Loucy (cell line): ENCODE measurements at regions not wholly inside any gene's neighbourhood (a gene's known extent, or its start where the extent isn't known, plus 50 kb on each side); places are given as distances from the start of the nearest gene placed in this dataset.

ENCODE experiments used
- H2AFZ ChIP-seq: fragments of 200-600 bp; sonication (generic); 2 replicates; pipeline ENCODE4 v1.6.0; 2016; ENCODE audit warnings: antibody characterized with exemption, mild to moderate bottlenecking, low read length, moderate library complexity
- H3F3A ChIP-seq: fragments of 200-600 bp; 2 replicates; pipeline ENCODE4 v1.6.0; 2016; ENCODE audit warnings: antibody characterized with exemption, low read depth, mild to moderate bottlenecking
- H3K27me3 ChIP-seq: fragments of 200-600 bp; sonication (generic); 2 replicates; pipeline ENCODE4 v1.6.1; 2014; ENCODE audit warnings: low read length, mild to moderate bottlenecking; ENCODE audit not compliant: insufficient read depth, poor library complexity, severe bottlenecking
- H3K36me3 ChIP-seq: fragments of 200-600 bp; sonication (generic); 2 replicates; pipeline ENCODE4 v1.6.1; 2016; ENCODE audit warnings: low read length; ENCODE audit not compliant: insufficient read depth
- H3K4me1 ChIP-seq: fragments of 200-600 bp; sonication (generic); 2 replicates; pipeline ENCODE4 v1.5.1; 2014; ENCODE audit warnings: low read length, mild to moderate bottlenecking; ENCODE audit not compliant: insufficient read depth, poor library complexity, severe bottlenecking
- H3K4me2 ChIP-seq: fragments of 200-600 bp; sonication (generic); 2 replicates; pipeline ENCODE4 v1.6.0; 2014; ENCODE audit warnings: antibody characterized with exemption, low read length, low read depth, mild to moderate bottlenecking; ENCODE audit not compliant: poor library complexity, severe bottlenecking
- H3K4me3 ChIP-seq: fragments of 200-600 bp; sonication (generic); 2 replicates; pipeline ENCODE4 v1.5.1; 2014; ENCODE audit warnings: low read length, mild to moderate bottlenecking, mixed read lengths; ENCODE audit not compliant: poor library complexity, severe bottlenecking
- H3K79me2 ChIP-seq: fragments of 200-600 bp; sonication (generic); 2 replicates; pipeline ENCODE4 v1.6.1; 2014; ENCODE audit warnings: low read length; ENCODE audit not compliant: insufficient read depth
- H3K9ac ChIP-seq: fragments of 200-600 bp; sonication (generic); 2 replicates; pipeline ENCODE4 v1.6.0; 2014; ENCODE audit warnings: mild to moderate bottlenecking, low read depth, low read length, moderate library complexity; ENCODE audit not compliant: poor library complexity, severe bottlenecking
- H3K9me2 ChIP-seq: fragments of 200-600 bp; sonication (generic); replicated peaks from 2 replicates; pipeline ENCODE4 v1.6.1; 2016; ENCODE audit warnings: low read depth, low read length, mixed read lengths
- H3K9me3 ChIP-seq: fragments of 200-600 bp; sonication (generic); 2 replicates; pipeline ENCODE4 v1.6.1; 2014; ENCODE audit warnings: mild to moderate bottlenecking, antibody characterized with exemption, low read length, low read depth; ENCODE audit not compliant: insufficient read depth
- H4K20me1 ChIP-seq: fragments of 200-600 bp; sonication (generic); 2 replicates; pipeline ENCODE4 v1.6.0; 2014; ENCODE audit warnings: antibody characterized with exemption, low read length, mild to moderate bottlenecking; ENCODE audit not compliant: insufficient read depth, poor library complexity, severe bottlenecking
- CTCF ChIP-seq: fragments of 200-600 bp; sonication (generic); conservative IDR thresholded peaks from 2 replicates; pipeline ENCODE4 v1.5.1; 2014; ENCODE audit warnings: mild to moderate bottlenecking, antibody characterized with exemption, low read length
- EZH2phosphoT487 ChIP-seq: fragments of 200-600 bp; IDR thresholded peaks from 2 replicates; pipeline ENCODE4 v1.6.1; 2018; ENCODE audit warnings: antibody characterized with exemption, mild to moderate bottlenecking, moderate library complexity, borderline replicate concordance

- H3K9me2 ChIP-seq = no peaks in the 10 kb centered on the region
- no peaks in the 10 kb centered on the region for H4K20me1 ChIP-seq
- H3K9me3 ChIP-seq = no peaks in the 10 kb centered on the region
- H3K9ac ChIP-seq = no peak overlapping the region
- no peaks in the 10 kb centered on the region for H3K4me1 ChIP-seq
- H3K36me3 ChIP-seq = no peaks in the 10 kb centered on the region
- H2AFZ ChIP-seq = no peak overlapping the region
- H3K4me2 ChIP-seq = no peak overlapping the region
- H3K4me3 ChIP-seq = no peak overlapping the region
- H3K27me3 ChIP-seq = no peaks in the 10 kb centered on the region
- TF ChIP-seq EZH2phosphoT487 (no peak), CTCF (no peak)
- no peaks in the 10 kb centered on the region for H3K79me2 ChIP-seq
- no peaks in the 10 kb centered on the region for H3F3A ChIP-seq
Measured at GRCh38 chr2:23268467-23269263, 116.3 kb upstream of the KLHL29 start.

GRCh38 chr2:23269747-23270146 lies 115.2 kb upstream of the KLHL29 start:
- TF ChIP-seq EZH2phosphoT487 (no peak), CTCF (no peak)
- no peaks in the 10 kb centered on the region for H3K27me3 ChIP-seq
- no peak overlapping the region for H3K9ac ChIP-seq
- H3K36me3 ChIP-seq = no peaks in the 10 kb centered on the region
- H3K4me1 ChIP-seq = no peaks in the 10 kb centered on the region
- H3K9me3 ChIP-seq = no peaks in the 10 kb centered on the region
- no peaks in the 10 kb centered on the region for H3F3A ChIP-seq
- H3K4me2 ChIP-seq = no peak overlapping the region
- no peaks in the 10 kb centered on the region for H3K79me2 ChIP-seq
- H3K9me2 ChIP-seq = no peaks in the 10 kb centered on the region
- no peaks in the 10 kb centered on the region for H4K20me1 ChIP-seq
- no peak overlapping the region for H2AFZ ChIP-seq
- no peak overlapping the region for H3K4me3 ChIP-seq

- TF ChIP-seq CTCF (no peak), EZH2phosphoT487 (no peak)
- Histone ChIP-seq H3F3A (no peaks in the 10 kb centered on the region), H3K9me2 (no peaks in the 10 kb centered on the region), H3K9ac (no peak overlapping the region), H3K9me3 (no peaks in the 10 kb centered on the region), H3K4me1 (no peaks in the 10 kb centered on the region), H3K36me3 (no peaks in the 10 kb centered on the region), H3K79me2 (no peaks in the 10 kb centered on the region), H4K20me1 (no peaks in the 10 kb centered on the region), H3K4me2 (no peak overlapping the region), H3K27me3 (no peaks in the 10 kb centered on the region), H3K4me3 (no peak overlapping the region), H2AFZ (no peak overlapping the region)
Measured at GRCh38 chr2:23270810-23271209, 114.2 kb upstream of the KLHL29 start.
